ENCODE measurements at regions not wholly inside any gene's neighbourhood (a gene's known extent, or its start where the extent isn't known, plus 50 kb on each side); places are given as distances from the start of the nearest gene placed in this dataset.

GRCh38 chr18:75809926-75810255 lies 382.4 kb upstream of the SMIM21 start:
- Mint-ChIP-seq H3K4me3 (no peak overlapping the region), H3K36me3 (no peaks in the 10 kb centered on the region), H3K27me3 (peaks cover 0 to 7% of the 10 kb centered on the region in 2 donors), H3K9me3 (peaks cover 0 to 5% (median under 1%) of the 10 kb centered on the region in 8 donors), H3K27ac (no peak overlapping the region), H3K4me1 (no peaks in the 10 kb centered on the region)
- intact Hi-C loops (cut with micrococcal nuclease), result no loop called here
- DNase-seq, result no peak
- CTCF ChIA-PET (ENCODE audit: partially characterized antibody), result no interaction called here
- POLR2A ChIA-PET (ENCODE audit: partially characterized antibody), result no interaction called here
- Histone ChIP-seq H3K4me3 (ENCODE audit: low read length in 2 of 2) (no peak overlapping the region), H3K27me3 (ENCODE audit: insufficient read depth, low read length) (no peaks in the 10 kb centered on the region), H3K27ac (ENCODE audit: low read depth, low read length) (no peak overlapping the region), H3K4me1 (ENCODE audit: insufficient read depth, low read length) (no peaks in the 10 kb centered on the region), H3K9me3 (ENCODE audit: control insufficient read depth in 1 of 2, low read length in 2 of 2) (no peaks in the 10 kb centered on the region), H3K36me3 (ENCODE audit: insufficient read depth, low read length) (no peaks in the 10 kb centered on the region)

- Mint-ChIP-seq H3K4me1 (no peaks in the 10 kb centered on the region), H3K4me3 (no peak overlapping the region), H3K27ac (no peak overlapping the region), H3K9me3 (peaks cover 0 to 5% (median 0%) of the 10 kb centered on the region in 8 donors), H3K36me3 (no peaks in the 10 kb centered on the region), H3K27me3 (peaks cover 0 to 10% of the 10 kb centered on the region in 2 donors)
- intact Hi-C loops (cut with micrococcal nuclease), result no loop called here
- no peak overlapping the region for H3K4me3 ChIP-seq (ENCODE audit: low read length in 2 of 2)
- H3K4me1 ChIP-seq (ENCODE audit: insufficient read depth, low read length), result no peaks in the 10 kb centered on the region
- ChIA-PET CTCF (ENCODE audit: partially characterized antibody) (no interaction called here), POLR2A (ENCODE audit: partially characterized antibody) (no interaction called here)
- no peaks in the 10 kb centered on the region for H3K9me3 ChIP-seq (ENCODE audit: control insufficient read depth in 1 of 2, low read length in 2 of 2)
- no peak overlapping the region for H3K27ac ChIP-seq (ENCODE audit: low read depth, low read length)
- H3K36me3 ChIP-seq (ENCODE audit: insufficient read depth, low read length), result no peaks in the 10 kb centered on the region
- no peaks in the 10 kb centered on the region for H3K27me3 ChIP-seq (ENCODE audit: insufficient read depth, low read length)
- DNase-seq, result no peak
Observed at GRCh38 chr18:75809151-75809925, 381.8 kb upstream of the SMIM21 start.

GRCh38 chr18:75805265-75805664 lies 377.8 kb upstream of the SMIM21 start:
- Histone ChIP-seq H3K27me3 (ENCODE audit: insufficient read depth, low read length) (no peaks in the 10 kb centered on the region), H3K27ac (ENCODE audit: low read depth, low read length) (no peak overlapping the region), H3K4me3 (ENCODE audit: low read length in 2 of 2) (no peak overlapping the region), H3K36me3 (ENCODE audit: insufficient read depth, low read length) (no peaks in the 10 kb centered on the region), H3K9me3 (ENCODE audit: control insufficient read depth in 1 of 2, low read length in 2 of 2) (no peaks in the 10 kb centered on the region), H3K4me1 (ENCODE audit: insufficient read depth, low read length) (no peaks in the 10 kb centered on the region)
- peaks cover 3 to 10% of the 10 kb centered on the region in 2 donors for H3K27me3 Mint-ChIP-seq
- no peak for DNase-seq
- H3K36me3 Mint-ChIP-seq, result no peaks in the 10 kb centered on the region
- no peak overlapping the region for H3K4me3 Mint-ChIP-seq
- H3K9me3 Mint-ChIP-seq, result peaks cover 0 to 6% (median 0%) of the 10 kb centered on the region in 8 donors
- CTCF ChIA-PET (ENCODE audit: partially characterized antibody), result no interaction called here
- intact Hi-C loops (cut with micrococcal nuclease), result no loop called here
- POLR2A ChIA-PET (ENCODE audit: partially characterized antibody), result no interaction called here
- no peaks in the 10 kb centered on the region for H3K4me1 Mint-ChIP-seq
- H3K27ac Mint-ChIP-seq, result no peak overlapping the region

GRCh38 chr18:75802681-75803080 lies 375.2 kb upstream of the SMIM21 start:
- Histone ChIP-seq H3K27me3 (ENCODE audit: insufficient read depth, low read length) (no peaks in the 10 kb centered on the region), H3K9me3 (ENCODE audit: control insufficient read depth in 1 of 2, low read length in 2 of 2) (no peaks in the 10 kb centered on the region), H3K4me1 (ENCODE audit: insufficient read depth, low read length) (no peaks in the 10 kb centered on the region), H3K4me3 (ENCODE audit: low read length in 2 of 2) (no peak overlapping the region), H3K27ac (ENCODE audit: low read depth, low read length) (no peak overlapping the region), H3K36me3 (ENCODE audit: insufficient read depth, low read length) (no peaks in the 10 kb centered on the region)
- DNase-seq, result no peak
- POLR2A ChIA-PET (ENCODE audit: partially characterized antibody), result no interaction called here
- H3K4me1 Mint-ChIP-seq, result no peaks in the 10 kb centered on the region
- peaks cover 0 to 6% (median 0%) of the 10 kb centered on the region in 8 donors for H3K9me3 Mint-ChIP-seq
- intact Hi-C loops (cut with micrococcal nuclease), result no loop called here
- H3K27me3 Mint-ChIP-seq, result peaks cover 3 to 10% of the 10 kb centered on the region in 2 donors
- H3K27ac Mint-ChIP-seq, result no peak overlapping the region
- CTCF ChIA-PET (ENCODE audit: partially characterized antibody), result interaction anchor here (0.7 kb wide), 1 partner anchor 372 kb away, joined by 3 read pairs; no protein-coding TSS in a partner anchor
- H3K4me3 Mint-ChIP-seq, result no peak overlapping the region
- H3K36me3 Mint-ChIP-seq, result no peaks in the 10 kb centered on the region

GRCh38 chr18:75801178-75801577 lies 373.7 kb upstream of the SMIM21 start:
- no peak for DNase-seq
- H3K4me1 Mint-ChIP-seq, result no peaks in the 10 kb centered on the region
- H3K4me1 ChIP-seq (ENCODE audit: insufficient read depth, low read length), result no peaks in the 10 kb centered on the region
- H3K36me3 ChIP-seq (ENCODE audit: insufficient read depth, low read length), result no peaks in the 10 kb centered on the region
- H3K9me3 Mint-ChIP-seq, result peaks cover 0 to 3% (median 0%) of the 10 kb centered on the region in 8 donors
- H3K4me3 Mint-ChIP-seq, result no peak overlapping the region
- H3K27ac ChIP-seq (ENCODE audit: low read depth, low read length), result no peak overlapping the region
- H3K27ac Mint-ChIP-seq, result no peak overlapping the region
- ChIA-PET POLR2A (ENCODE audit: partially characterized antibody) (no interaction called here), CTCF (ENCODE audit: partially characterized antibody) (no interaction called here)
- H3K27me3 Mint-ChIP-seq, result peaks cover 3 to 8% of the 10 kb centered on the region in 2 donors
- H3K36me3 Mint-ChIP-seq, result no peaks in the 10 kb centered on the region
- intact Hi-C loops (cut with micrococcal nuclease), result no loop called here
- H3K4me3 ChIP-seq (ENCODE audit: low read length in 2 of 2), result no peak overlapping the region
- H3K27me3 ChIP-seq (ENCODE audit: insufficient read depth, low read length), result no peaks in the 10 kb centered on the region
- no peaks in the 10 kb centered on the region for H3K9me3 ChIP-seq (ENCODE audit: control insufficient read depth in 1 of 2, low read length in 2 of 2)

- intact Hi-C loops (cut with micrococcal nuclease), result no loop called here
- Histone ChIP-seq H3K27me3 (ENCODE audit: insufficient read depth, low read length) (no peaks in the 10 kb centered on the region), H3K4me1 (ENCODE audit: insufficient read depth, low read length) (no peaks in the 10 kb centered on the region), H3K36me3 (ENCODE audit: insufficient read depth, low read length) (no peaks in the 10 kb centered on the region), H3K9me3 (ENCODE audit: control insufficient read depth in 1 of 2, low read length in 2 of 2) (no peaks in the 10 kb centered on the region), H3K27ac (ENCODE audit: low read depth, low read length) (no peak overlapping the region), H3K4me3 (ENCODE audit: low read length in 2 of 2) (no peak overlapping the region)
- H3K4me3 Mint-ChIP-seq, result no peak overlapping the region
- H3K27ac Mint-ChIP-seq, result peak overlapping the region in 1 of 7 donors; percentile 1
- ChIA-PET POLR2A (ENCODE audit: partially characterized antibody) (no interaction called here), CTCF (ENCODE audit: partially characterized antibody) (no interaction called here)
- H3K4me1 Mint-ChIP-seq, result no peaks in the 10 kb centered on the region
- peaks cover 0 to 3% (median 0%) of the 10 kb centered on the region in 8 donors for H3K9me3 Mint-ChIP-seq
- no peak for DNase-seq
- no peaks in the 10 kb centered on the region for H3K36me3 Mint-ChIP-seq
- H3K27me3 Mint-ChIP-seq, result peaks cover 3 to 5% of the 10 kb centered on the region in 2 donors
Observed at GRCh38 chr18:75800331-75800648, 372.8 kb upstream of the SMIM21 start.

GRCh38 chr18:75799449-75800330 lies 372.2 kb upstream of the SMIM21 start:
- Histone ChIP-seq H3K27me3 (ENCODE audit: insufficient read depth, low read length) (no peaks in the 10 kb centered on the region), H3K4me3 (ENCODE audit: low read length in 2 of 2) (no peak overlapping the region), H3K36me3 (ENCODE audit: insufficient read depth, low read length) (no peaks in the 10 kb centered on the region), H3K27ac (ENCODE audit: low read depth, low read length) (no peak overlapping the region), H3K9me3 (ENCODE audit: control insufficient read depth in 1 of 2, low read length in 2 of 2) (no peaks in the 10 kb centered on the region), H3K4me1 (ENCODE audit: insufficient read depth, low read length) (no peaks in the 10 kb centered on the region)
- no peak for DNase-seq
- ChIA-PET CTCF (ENCODE audit: partially characterized antibody) (no interaction called here), POLR2A (ENCODE audit: partially characterized antibody) (no interaction called here)
- no peak overlapping the region for H3K4me3 Mint-ChIP-seq
- no peaks in the 10 kb centered on the region for H3K4me1 Mint-ChIP-seq
- no peak overlapping the region for H3K27ac Mint-ChIP-seq
- H3K9me3 Mint-ChIP-seq, result peaks cover 0 to 4% (median 0%) of the 10 kb centered on the region in 8 donors
- peaks cover 3% of the 10 kb centered on the region in 2 donors for H3K27me3 Mint-ChIP-seq
- no peaks in the 10 kb centered on the region for H3K36me3 Mint-ChIP-seq
- intact Hi-C loops (cut with micrococcal nuclease), result no loop called here
